Caco-2 (cell line): ENCODE measurements at regions not wholly inside any gene's neighbourhood (a gene's known extent, or its start where the extent isn't known, plus 50 kb on each side); places are given as distances from the start of the nearest gene placed in this dataset.

ENCODE experiments used
- BruUV-seq: library from RNA; stranded (reverse); fragments of 400-500 nt; replicated peaks from 2 replicates; lab custom pipeline; 2021; lab: Mats Ljungman, UMichigan
- CTCF ChIA-PET: fragments of 300-600 bp; sonication (Branson Sonifier 250); formaldehyde crosslinking; loops from one replicate; lab custom pipeline; 2022; ENCODE audit warnings: antibody characterized with exemption; lab: Charles Lee
- POLR2A ChIA-PET: fragments of 300-600 bp; sonication (Branson Sonifier 250); formaldehyde crosslinking; loops from one replicate; lab custom pipeline; 2022; ENCODE audit warnings: antibody characterized with exemption; lab: Charles Lee
- DNase-seq, 2 experiments: peaks; one replicate each; pipeline versions ENCODE4 v3.0.0 to v3.0.0-alpha.2; 2020 to 2022
- H3K27me3 ChIP-seq: replicated peaks from 2 replicates; pipeline ENCODE4 v1.6.0; 2011; ENCODE audit warnings: low read length; ENCODE audit not compliant: control insufficient read depth, insufficient read depth
- H3K36me3 ChIP-seq: 2 replicates; pipeline ENCODE4 v1.5.1; 2011; ENCODE audit warnings: low read length; ENCODE audit not compliant: control insufficient read depth, insufficient read depth
- H3K4me1 ChIP-seq: fragments of 250-450 bp; sonication (Bioruptor Pico); 2 replicates; pipeline ENCODE4 v1.5.1; 2020; ENCODE audit warnings: mild to moderate bottlenecking
- H3K4me3 ChIP-seq: 2 replicates; pipeline ENCODE4 v1.5.1; 2011; ENCODE audit warnings: low read depth, mild to moderate bottlenecking, control low read depth, low read length
- H3K9me3 ChIP-seq: fragments of 250-450 bp; sonication (Bioruptor Pico); 2 replicates; pipeline ENCODE4 v1.5.1; 2020; ENCODE audit warnings: mild to moderate bottlenecking, moderate library complexity
- H3K27ac Mint-ChIP-seq: one replicate; pipeline ENCODE4 v1.8.0; 2022; ENCODE audit warnings: mixed read lengths; ENCODE audit not compliant: unreplicated experiment
- H3K27me3 Mint-ChIP-seq: one replicate; pipeline ENCODE4 v1.8.0; 2022; ENCODE audit warnings: mixed read lengths; ENCODE audit not compliant: insufficient read depth, unreplicated experiment
- H3K36me3 Mint-ChIP-seq: one replicate; pipeline ENCODE4 v1.8.0; 2022; ENCODE audit warnings: mild to moderate bottlenecking, mixed read lengths; ENCODE audit not compliant: insufficient read depth, unreplicated experiment
- H3K4me1 Mint-ChIP-seq: one replicate; pipeline ENCODE4 v1.8.0; 2022; ENCODE audit warnings: low read depth, mixed read lengths; ENCODE audit not compliant: unreplicated experiment
- H3K4me3 Mint-ChIP-seq: one replicate; pipeline ENCODE4 v1.8.0; 2022; ENCODE audit warnings: mild to moderate bottlenecking, moderate library complexity, mixed read lengths; ENCODE audit not compliant: unreplicated experiment
- H3K9me3 Mint-ChIP-seq: one replicate; pipeline ENCODE4 v1.8.0; 2022; ENCODE audit warnings: mixed read lengths; ENCODE audit not compliant: unreplicated experiment
- intact Hi-C: fragments of 100-400 bp; cut with micrococcal nuclease; formaldehyde crosslinking; loops from one replicate; pipeline ENCODE4 v1.10.0; 2022; ENCODE audit not compliant: unreplicated experiment
- TF ChIP-seq, protein P1 (sequence below), 2 experiments: fragments of 200-600 bp in 1 of 2; IDR thresholded peaks; 1 replicate in 1 of 2; 2 replicates in 1 of 2; pipeline versions ENCODE4 v1.5.1 to v1.8.0; 2011 to 2022; ENCODE audit warnings: antibody characterized with exemption in 1 of 2, control low read depth in 1 of 2, inconsistent platforms in 1 of 2, low read depth in 1 of 2, low read length in 1 of 2, mild to moderate bottlenecking in 1 of 2, moderate library complexity in 1 of 2; ENCODE audit not compliant: insufficient read depth in 1 of 2, severe bottlenecking in 1 of 2, unreplicated experiment in 1 of 2

DNA sequence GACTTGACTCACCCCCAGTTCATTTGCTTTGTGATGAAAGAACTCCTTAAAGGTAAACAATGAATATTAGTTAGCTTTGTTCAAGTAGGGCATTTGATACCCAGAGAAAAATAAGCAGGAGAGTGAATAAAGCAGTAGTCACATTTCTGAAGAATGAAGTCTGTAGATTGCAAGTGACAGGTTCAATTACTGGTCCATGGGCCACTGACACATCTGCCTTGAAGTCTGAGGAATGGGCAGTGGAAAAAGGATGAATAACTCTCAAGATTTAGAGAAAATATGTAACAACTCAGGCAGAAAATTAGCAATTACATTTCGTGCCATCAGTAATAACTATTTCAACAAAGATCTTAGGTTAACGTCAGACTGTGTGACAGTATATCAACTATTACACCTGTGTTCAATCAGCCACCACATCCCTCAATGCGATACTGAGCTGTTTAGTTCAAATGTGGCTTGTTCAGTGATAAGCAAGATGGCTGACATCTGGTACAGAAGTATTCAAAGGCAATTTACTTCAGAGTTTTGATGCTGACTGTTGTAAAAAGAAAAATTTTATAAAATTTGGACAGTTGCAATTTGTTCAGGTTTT is 1890.7 kb upstream of the NUDT12 start:
- Histone ChIP-seq H3K36me3 (no peaks in the 10 kb centered on the region), H3K4me3 (no peak overlapping the region), H3K4me1 (no peaks in the 10 kb centered on the region), H3K27me3 (no peaks in the 10 kb centered on the region), H3K9me3 (no peaks in the 10 kb centered on the region)
- intact Hi-C loops = no loop called here
- H3K4me3 Mint-ChIP-seq = no peak overlapping the region
- H3K9me3 Mint-ChIP-seq = no peaks in the 10 kb centered on the region
- BruUV-seq = no TSS peak
- no peak for DNase-seq
- H3K27me3 Mint-ChIP-seq = no peaks in the 10 kb centered on the region
- CTCF ChIA-PET = no interaction called here
- H3K27ac Mint-ChIP-seq = no peak overlapping the region
- TF ChIP-seq, protein P1, sequence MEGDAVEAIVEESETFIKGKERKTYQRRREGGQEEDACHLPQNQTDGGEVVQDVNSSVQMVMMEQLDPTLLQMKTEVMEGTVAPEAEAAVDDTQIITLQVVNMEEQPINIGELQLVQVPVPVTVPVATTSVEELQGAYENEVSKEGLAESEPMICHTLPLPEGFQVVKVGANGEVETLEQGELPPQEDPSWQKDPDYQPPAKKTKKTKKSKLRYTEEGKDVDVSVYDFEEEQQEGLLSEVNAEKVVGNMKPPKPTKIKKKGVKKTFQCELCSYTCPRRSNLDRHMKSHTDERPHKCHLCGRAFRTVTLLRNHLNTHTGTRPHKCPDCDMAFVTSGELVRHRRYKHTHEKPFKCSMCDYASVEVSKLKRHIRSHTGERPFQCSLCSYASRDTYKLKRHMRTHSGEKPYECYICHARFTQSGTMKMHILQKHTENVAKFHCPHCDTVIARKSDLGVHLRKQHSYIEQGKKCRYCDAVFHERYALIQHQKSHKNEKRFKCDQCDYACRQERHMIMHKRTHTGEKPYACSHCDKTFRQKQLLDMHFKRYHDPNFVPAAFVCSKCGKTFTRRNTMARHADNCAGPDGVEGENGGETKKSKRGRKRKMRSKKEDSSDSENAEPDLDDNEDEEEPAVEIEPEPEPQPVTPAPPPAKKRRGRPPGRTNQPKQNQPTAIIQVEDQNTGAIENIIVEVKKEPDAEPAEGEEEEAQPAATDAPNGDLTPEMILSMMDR (IDR thresholded peaks at IDR 0.05; ENCODE audit: insufficient read depth in 1 of 2, low read depth in 1 of 2, low read length in 1 of 2, severe bottlenecking in 1 of 2, unreplicated experiment in 1 of 2) = no peak
- H3K4me1 Mint-ChIP-seq = no peaks in the 10 kb centered on the region
- POLR2A ChIA-PET = no interaction called here
- H3K36me3 Mint-ChIP-seq = no peaks in the 10 kb centered on the region

DNA sequence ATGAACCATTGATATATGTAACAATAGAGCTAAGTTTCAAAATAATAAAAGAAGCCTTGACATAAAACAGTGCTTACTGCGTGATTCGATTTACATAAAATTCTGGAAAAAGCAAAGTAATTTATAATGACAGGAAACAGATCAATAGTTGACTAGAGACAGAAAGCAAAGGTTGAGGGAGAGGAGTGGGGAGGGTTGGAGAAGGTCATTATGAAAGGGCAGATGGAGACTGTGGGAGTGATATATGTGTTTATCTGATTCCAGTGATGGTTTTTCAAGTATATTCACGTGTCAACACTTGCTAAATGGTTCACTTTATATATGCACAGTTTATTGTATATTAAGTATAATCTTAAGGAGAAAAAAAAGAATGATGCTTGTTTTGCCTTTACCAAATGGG is 1885.7 kb upstream of the NUDT12 start:
- Histone ChIP-seq H3K27me3 (no peaks in the 10 kb centered on the region), H3K4me3 (no peak overlapping the region), H3K36me3 (no peaks in the 10 kb centered on the region), H3K9me3 (no peaks in the 10 kb centered on the region), H3K4me1 (no peaks in the 10 kb centered on the region)
- no peaks in the 10 kb centered on the region for H3K27me3 Mint-ChIP-seq
- POLR2A ChIA-PET = no interaction called here
- intact Hi-C loops = no loop called here
- H3K36me3 Mint-ChIP-seq = no peaks in the 10 kb centered on the region
- no peak for DNase-seq
- H3K9me3 Mint-ChIP-seq = peaks cover 10% of the 10 kb centered on the region
- H3K4me3 Mint-ChIP-seq = no peak overlapping the region
- no TSS peak for BruUV-seq
- TF ChIP-seq, protein P1 (IDR thresholded peaks at IDR 0.05; ENCODE audit: insufficient read depth in 1 of 2, low read depth in 1 of 2, low read length in 1 of 2, severe bottlenecking in 1 of 2, unreplicated experiment in 1 of 2) = no peak
- H3K4me1 Mint-ChIP-seq = no peaks in the 10 kb centered on the region
- H3K27ac Mint-ChIP-seq = no peak overlapping the region
- CTCF ChIA-PET = no interaction called here

DNA sequence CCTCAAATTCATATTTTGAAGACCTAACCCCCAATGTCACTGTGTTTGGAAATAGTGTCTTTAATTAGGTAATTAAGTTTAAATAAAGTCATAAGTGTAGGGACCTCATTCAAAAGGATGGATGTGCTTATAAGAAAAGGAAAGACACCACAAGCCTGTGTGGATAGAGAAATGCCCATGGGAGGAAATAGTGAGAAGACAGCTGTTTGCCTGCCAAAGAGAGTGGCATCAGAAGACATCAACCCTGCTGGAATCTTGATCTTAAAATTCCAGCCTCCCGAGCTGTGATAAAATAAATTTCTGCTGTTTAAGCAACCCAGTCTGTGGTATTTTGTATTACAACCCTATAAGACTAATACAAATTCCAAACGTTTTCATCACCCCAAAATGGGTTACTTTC is 1867.9 kb upstream of the NUDT12 start:
- BruUV-seq = no TSS peak
- Mint-ChIP-seq H3K9me3 (no peaks in the 10 kb centered on the region), H3K4me3 (no peak overlapping the region), H3K36me3 (no peaks in the 10 kb centered on the region), H3K4me1 (no peaks in the 10 kb centered on the region), H3K27ac (no peak overlapping the region), H3K27me3 (no peaks in the 10 kb centered on the region)
- H3K9me3 ChIP-seq = no peaks in the 10 kb centered on the region
- H3K4me1 ChIP-seq = no peaks in the 10 kb centered on the region
- H3K36me3 ChIP-seq = no peaks in the 10 kb centered on the region
- TF ChIP-seq, protein P1 (IDR thresholded peaks at IDR 0.05; ENCODE audit: insufficient read depth in 1 of 2, low read depth in 1 of 2, low read length in 1 of 2, severe bottlenecking in 1 of 2, unreplicated experiment in 1 of 2) = no peak
- no peaks in the 10 kb centered on the region for H3K27me3 ChIP-seq
- no peak overlapping the region for H3K4me3 ChIP-seq
- POLR2A ChIA-PET = no interaction called here
- no peak for DNase-seq
- CTCF ChIA-PET = no interaction called here
- intact Hi-C loops = no loop called here
